Loucy (cell line): ENCODE measurements at regions not wholly inside any gene's neighbourhood (a gene's known extent, or its start where the extent isn't known, plus 50 kb on each side); places are given as distances from the start of the nearest gene placed in this dataset.

Source experiments
- H2AFZ ChIP-seq: fragments of 200-600 bp; sonication (generic); 2 replicates; pipeline ENCODE4 v1.6.0; 2016; ENCODE audit warnings: antibody characterized with exemption, mild to moderate bottlenecking, low read length, moderate library complexity
- H3F3A ChIP-seq: fragments of 200-600 bp; 2 replicates; pipeline ENCODE4 v1.6.0; 2016; ENCODE audit warnings: antibody characterized with exemption, low read depth, mild to moderate bottlenecking
- H3K27me3 ChIP-seq: fragments of 200-600 bp; sonication (generic); 2 replicates; pipeline ENCODE4 v1.6.1; 2014; ENCODE audit warnings: low read length, mild to moderate bottlenecking; ENCODE audit not compliant: insufficient read depth, poor library complexity, severe bottlenecking
- H3K36me3 ChIP-seq: fragments of 200-600 bp; sonication (generic); 2 replicates; pipeline ENCODE4 v1.6.1; 2016; ENCODE audit warnings: low read length; ENCODE audit not compliant: insufficient read depth
- H3K4me1 ChIP-seq: fragments of 200-600 bp; sonication (generic); 2 replicates; pipeline ENCODE4 v1.5.1; 2014; ENCODE audit warnings: low read length, mild to moderate bottlenecking; ENCODE audit not compliant: insufficient read depth, poor library complexity, severe bottlenecking
- H3K4me2 ChIP-seq: fragments of 200-600 bp; sonication (generic); 2 replicates; pipeline ENCODE4 v1.6.0; 2014; ENCODE audit warnings: antibody characterized with exemption, low read length, low read depth, mild to moderate bottlenecking; ENCODE audit not compliant: poor library complexity, severe bottlenecking
- H3K4me3 ChIP-seq: fragments of 200-600 bp; sonication (generic); 2 replicates; pipeline ENCODE4 v1.5.1; 2014; ENCODE audit warnings: low read length, mild to moderate bottlenecking, mixed read lengths; ENCODE audit not compliant: poor library complexity, severe bottlenecking
- H3K79me2 ChIP-seq: fragments of 200-600 bp; sonication (generic); 2 replicates; pipeline ENCODE4 v1.6.1; 2014; ENCODE audit warnings: low read length; ENCODE audit not compliant: insufficient read depth
- H3K9ac ChIP-seq: fragments of 200-600 bp; sonication (generic); 2 replicates; pipeline ENCODE4 v1.6.0; 2014; ENCODE audit warnings: mild to moderate bottlenecking, low read depth, low read length, moderate library complexity; ENCODE audit not compliant: poor library complexity, severe bottlenecking
- H3K9me2 ChIP-seq: fragments of 200-600 bp; sonication (generic); replicated peaks from 2 replicates; pipeline ENCODE4 v1.6.1; 2016; ENCODE audit warnings: low read depth, low read length, mixed read lengths
- H3K9me3 ChIP-seq: fragments of 200-600 bp; sonication (generic); 2 replicates; pipeline ENCODE4 v1.6.1; 2014; ENCODE audit warnings: mild to moderate bottlenecking, antibody characterized with exemption, low read length, low read depth; ENCODE audit not compliant: insufficient read depth
- H4K20me1 ChIP-seq: fragments of 200-600 bp; sonication (generic); 2 replicates; pipeline ENCODE4 v1.6.0; 2014; ENCODE audit warnings: antibody characterized with exemption, low read length, mild to moderate bottlenecking; ENCODE audit not compliant: insufficient read depth, poor library complexity, severe bottlenecking
- CTCF ChIP-seq: fragments of 200-600 bp; sonication (generic); conservative IDR thresholded peaks from 2 replicates; pipeline ENCODE4 v1.5.1; 2014; ENCODE audit warnings: mild to moderate bottlenecking, antibody characterized with exemption, low read length
- EZH2phosphoT487 ChIP-seq: fragments of 200-600 bp; IDR thresholded peaks from 2 replicates; pipeline ENCODE4 v1.6.1; 2018; ENCODE audit warnings: antibody characterized with exemption, mild to moderate bottlenecking, moderate library complexity, borderline replicate concordance

- H3K4me2 ChIP-seq: no peak overlapping the region
- H2AFZ ChIP-seq: no peak overlapping the region
- H3K4me3 ChIP-seq: no peak overlapping the region
- no peaks in the 10 kb centered on the region for H3K9me3 ChIP-seq
- TF ChIP-seq EZH2phosphoT487 (no peak), CTCF (no peak)
- no peaks in the 10 kb centered on the region for H3K36me3 ChIP-seq
- H3K27me3 ChIP-seq: no peaks in the 10 kb centered on the region
- no peaks in the 10 kb centered on the region for H3F3A ChIP-seq
- no peak overlapping the region for H3K9ac ChIP-seq
- no peaks in the 10 kb centered on the region for H4K20me1 ChIP-seq
- no peaks in the 10 kb centered on the region for H3K9me2 ChIP-seq
- peaks cover 7% of the 10 kb centered on the region for H3K4me1 ChIP-seq
- no peaks in the 10 kb centered on the region for H3K79me2 ChIP-seq
Observed at GRCh38 chrX:38860106-38861013, 59.1 kb downstream of the MID1IP1 start.

- Histone ChIP-seq H3K9me3 (no peaks in the 10 kb centered on the region), H3K9me2 (no peaks in the 10 kb centered on the region)
- TF ChIP-seq CTCF (no peak), EZH2phosphoT487 (no peak)
Observed at GRCh38 chrX:38861489-38861888, 60.2 kb downstream of the MID1IP1 start.

GRCh38 chrX:38862100-38862499, 60.8 kb downstream of the MID1IP1 start:
- Histone ChIP-seq H3F3A (no peaks in the 10 kb centered on the region), H3K4me3 (no peak overlapping the region), H3K9me3 (no peaks in the 10 kb centered on the region), H3K27me3 (no peaks in the 10 kb centered on the region), H3K79me2 (no peaks in the 10 kb centered on the region), H3K4me2 (no peak overlapping the region), H2AFZ (no peak overlapping the region), H3K9ac (no peak overlapping the region), H4K20me1 (no peaks in the 10 kb centered on the region), H3K36me3 (no peaks in the 10 kb centered on the region), H3K4me1 (peaks cover 7% of the 10 kb centered on the region), H3K9me2 (no peaks in the 10 kb centered on the region)
- TF ChIP-seq CTCF: no peak

More at GRCh38 chrX:38861489-38861888, 60.2 kb downstream of the MID1IP1 start:
- no peak overlapping the region for H2AFZ ChIP-seq
- peaks cover 7% of the 10 kb centered on the region for H3K4me1 ChIP-seq
- no peak overlapping the region for H3K4me3 ChIP-seq
- no peak overlapping the region for H3K4me2 ChIP-seq
- H3K36me3 ChIP-seq: no peaks in the 10 kb centered on the region
- no peaks in the 10 kb centered on the region for H3K27me3 ChIP-seq
- H4K20me1 ChIP-seq: no peaks in the 10 kb centered on the region
- no peaks in the 10 kb centered on the region for H3K79me2 ChIP-seq
- H3K9ac ChIP-seq: no peak overlapping the region
- H3F3A ChIP-seq: no peaks in the 10 kb centered on the region
